ENCODE measurements at regions not wholly inside any gene's neighbourhood (a gene's known extent, or its start where the extent isn't known, plus 50 kb on each side); places are given as distances from the start of the nearest gene placed in this dataset.

GRCh38 chr5:2575871-2576270, 175.6 kb downstream of the IRX2 start:
- TF ChIP-seq CTCF (IDR thresholded peaks at IDR 0.05; ENCODE audit: insufficient read depth, low read length, poor library complexity, severe bottlenecking), result no peak
- no peak for TF ChIP-seq EZH2phosphoT487 (conservative IDR thresholded peaks at IDR 0.05; ENCODE audit: low read length)
